Ovary (tissue), 7 donors: ENCODE measurements at regions not wholly inside any gene's neighbourhood (a gene's known extent, or its start where the extent isn't known, plus 50 kb on each side); places are given as distances from the start of the nearest gene placed in this dataset.

Source experiments
- DNase-seq, 5 donors: peaks; one replicate each; pipeline ENCODE4 v3.0.0-alpha.2; 2019 to 2020
- H3K27ac ChIP-seq, 2 donors: fragments of 200-600 bp; one replicate each; pipeline versions ENCODE4 v1.5.1 to v1.8.0; 2019 to 2022
- H3K27me3 ChIP-seq: fragments of 200-600 bp; one replicate; pipeline ENCODE4 v1.8.0; 2022
- H3K36me3 ChIP-seq: fragments of 200-600 bp; sonication (generic); one replicate; pipeline ENCODE4 v1.5.1; 2019
- H3K4me1 ChIP-seq: one replicate; pipeline ENCODE4 v1.8.1; 2013; ENCODE audit warnings: mild to moderate bottlenecking, moderate library complexity; ENCODE audit not compliant: insufficient read depth
- H3K4me3 ChIP-seq: fragments of 200-600 bp; sonication (generic); one replicate; pipeline ENCODE4 v1.5.1; 2017
- H3K9me3 ChIP-seq, 2 donors: fragments of 200-600 bp in 1 of 2; sonication (generic) in 1 of 2; one replicate each; pipeline versions ENCODE4 v1.5.1 to v1.8.1; 2013 to 2019; ENCODE audit warnings: mild to moderate bottlenecking in 1 of 2, moderate library complexity in 1 of 2
- EP300 ChIP-seq: sonication (generic); formaldehyde crosslinking; IDR thresholded peaks from one replicate; pipeline ENCODE4 v1.6.1; 2017; ENCODE audit warnings: antibody characterized with exemption
- POLR2A ChIP-seq: fragments of 450-650 bp; IDR thresholded peaks from one replicate; pipeline ENCODE4 v1.6.1; 2017; ENCODE audit warnings: antibody characterized with exemption, mild to moderate bottlenecking, moderate library complexity
- whole genome bisulfite sequencing, 3 donors: extraction: QIAGEN DNeasy Blood & Tissue Kit in 1 of 3; methylation state at CpG; one replicate each; pipeline versions ENCODE4 v1.1.5 to v1.1.7; 2013 to 2017; 5-methylcytosine and 5-hydroxymethylcytosine counted together
- intact Hi-C, 4 donors: fragments of 100-400 bp; cut with DNase I; formaldehyde crosslinking; loops; one replicate each; pipeline versions ENCODE4 v1.11.0 to v1.15.1; 2022 to 2023
- TF ChIP-seq, protein P1 (sequence below), 3 donors: fragments of 450-650 bp in 2 of 3; fragments of 200-600 bp in 1 of 3; IDR thresholded peaks; one replicate each; pipeline versions ENCODE4 v1.5.1 to v1.8.0; 2016 to 2022; ENCODE audit warnings: antibody characterized with exemption in 3 of 3, mild to moderate bottlenecking in 1 of 3
- donor health status: DM: no; HTN: no; CAD: no; lungs with moderate emphysema.
- donor health status: DM: no; HTN: no; CAD: no.
- donor health status: Bipolar disorder and iron deficiency.
- donor health status: DM: no; HTN: no; CAD: no.
- donor health status: DM: yes; HTN: yes; CAD: no.

DNA sequence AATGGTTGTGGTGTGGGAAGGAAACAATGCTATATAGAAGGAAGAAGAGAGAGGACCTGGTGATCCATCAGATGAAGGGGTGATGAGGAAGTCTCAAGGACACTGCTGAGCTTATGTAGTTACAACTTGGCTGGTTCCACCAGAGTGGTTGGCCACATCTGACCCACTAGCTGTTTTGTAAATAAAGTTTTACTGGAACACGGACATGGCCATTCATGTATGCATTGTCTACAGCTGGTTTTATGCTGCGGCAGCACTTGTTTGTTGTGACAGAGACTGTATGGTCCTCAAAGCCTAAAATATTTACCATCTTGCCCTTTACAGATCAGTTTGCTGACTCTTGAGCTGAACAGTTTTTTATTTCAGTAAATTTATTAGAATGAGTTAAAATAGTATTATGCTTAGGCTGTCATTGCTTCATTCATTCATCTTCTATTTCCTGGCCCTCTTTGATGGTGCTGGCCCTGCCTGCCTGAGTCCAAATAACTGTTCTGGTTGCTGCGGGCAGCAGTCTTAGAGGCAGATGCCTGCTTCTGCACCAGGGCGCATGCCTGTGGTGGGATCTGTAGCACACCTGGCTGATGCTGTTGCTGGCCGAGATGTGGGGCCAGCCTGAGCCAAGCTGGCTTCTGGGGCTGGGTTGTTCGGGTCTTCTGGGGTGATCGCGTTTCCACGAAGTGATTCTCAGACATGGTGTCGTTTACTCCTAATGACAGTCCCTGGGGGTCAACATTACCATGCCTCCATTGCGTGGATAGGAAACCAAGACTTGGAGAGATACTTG lies 61.4 kb upstream of the WNT4 start:
- no peak overlapping the region for H3K4me3 ChIP-seq
- H3K9me3 ChIP-seq, result no peaks in the 10 kb centered on the region
- intact Hi-C loops, result no loop called here
- H3K36me3 ChIP-seq, result no peaks in the 10 kb centered on the region
- WGBS, 3 donors, result 77 to 83% (median 80%) methylated on average over 11 of the region's 11 CpGs
- H3K27ac ChIP-seq, result no peak overlapping the region
- no peak for TF ChIP-seq POLR2A
- TF ChIP-seq, protein P1, sequence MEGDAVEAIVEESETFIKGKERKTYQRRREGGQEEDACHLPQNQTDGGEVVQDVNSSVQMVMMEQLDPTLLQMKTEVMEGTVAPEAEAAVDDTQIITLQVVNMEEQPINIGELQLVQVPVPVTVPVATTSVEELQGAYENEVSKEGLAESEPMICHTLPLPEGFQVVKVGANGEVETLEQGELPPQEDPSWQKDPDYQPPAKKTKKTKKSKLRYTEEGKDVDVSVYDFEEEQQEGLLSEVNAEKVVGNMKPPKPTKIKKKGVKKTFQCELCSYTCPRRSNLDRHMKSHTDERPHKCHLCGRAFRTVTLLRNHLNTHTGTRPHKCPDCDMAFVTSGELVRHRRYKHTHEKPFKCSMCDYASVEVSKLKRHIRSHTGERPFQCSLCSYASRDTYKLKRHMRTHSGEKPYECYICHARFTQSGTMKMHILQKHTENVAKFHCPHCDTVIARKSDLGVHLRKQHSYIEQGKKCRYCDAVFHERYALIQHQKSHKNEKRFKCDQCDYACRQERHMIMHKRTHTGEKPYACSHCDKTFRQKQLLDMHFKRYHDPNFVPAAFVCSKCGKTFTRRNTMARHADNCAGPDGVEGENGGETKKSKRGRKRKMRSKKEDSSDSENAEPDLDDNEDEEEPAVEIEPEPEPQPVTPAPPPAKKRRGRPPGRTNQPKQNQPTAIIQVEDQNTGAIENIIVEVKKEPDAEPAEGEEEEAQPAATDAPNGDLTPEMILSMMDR (IDR thresholded peaks at IDR 0.05), result no peak
- no peak for TF ChIP-seq EP300
- H3K4me1 ChIP-seq, result no peaks in the 10 kb centered on the region
- no peaks in the 10 kb centered on the region for H3K27me3 ChIP-seq
- DNase-seq, result no peak

DNA sequence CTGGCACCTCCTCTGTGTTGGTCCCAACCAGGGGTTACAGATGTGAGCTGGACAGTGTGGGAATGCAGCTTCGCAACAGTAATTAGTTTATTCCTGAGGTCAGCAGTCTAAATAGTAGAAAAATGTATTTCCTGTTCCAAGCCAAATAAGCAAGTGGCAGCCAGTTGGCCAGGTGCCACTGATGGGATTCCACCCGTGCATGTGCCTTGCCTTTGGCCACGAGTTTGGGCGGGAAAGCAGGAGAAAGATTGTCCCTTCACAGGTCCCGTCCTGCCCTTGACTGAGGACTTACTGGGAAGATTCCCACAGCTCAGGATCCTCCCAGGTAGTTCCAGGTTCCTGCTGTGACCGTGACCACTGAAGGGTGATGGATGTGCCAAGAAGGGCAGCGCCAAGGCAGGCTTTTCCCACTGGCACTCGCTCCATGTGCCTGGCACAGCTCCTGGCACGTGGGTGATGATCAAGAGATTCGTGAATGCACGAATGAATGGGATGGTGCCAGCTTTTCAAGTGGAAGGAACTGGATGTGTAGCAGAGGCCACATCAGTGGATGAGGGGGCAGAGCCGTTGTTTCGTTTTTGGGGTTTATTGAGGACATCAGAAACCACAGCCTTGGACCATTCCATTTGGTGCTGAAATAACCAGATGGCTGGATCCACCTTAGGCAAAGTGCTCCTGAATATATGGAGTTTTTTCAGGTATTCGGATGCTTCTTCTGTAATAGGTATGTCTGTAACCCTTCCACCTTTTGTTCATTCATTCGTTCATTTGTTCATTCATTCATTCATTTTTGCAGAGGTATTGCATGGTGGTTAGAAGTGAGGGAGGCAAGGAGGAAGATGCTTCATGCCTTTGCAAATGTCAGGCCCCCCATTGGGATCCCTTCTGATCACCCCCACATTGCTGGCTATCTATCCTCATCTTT lies 62.4 kb upstream of the WNT4 start:
- TF ChIP-seq EP300, result no peak
- no peak for TF ChIP-seq POLR2A
- TF ChIP-seq, protein P1 (IDR thresholded peaks at IDR 0.05), result no peak
- 40 to 49% (median 47%) methylated on average over 15 of the region's 15 CpGs for WGBS, 3 donors
- intact Hi-C loops, result no loop called here

DNA sequence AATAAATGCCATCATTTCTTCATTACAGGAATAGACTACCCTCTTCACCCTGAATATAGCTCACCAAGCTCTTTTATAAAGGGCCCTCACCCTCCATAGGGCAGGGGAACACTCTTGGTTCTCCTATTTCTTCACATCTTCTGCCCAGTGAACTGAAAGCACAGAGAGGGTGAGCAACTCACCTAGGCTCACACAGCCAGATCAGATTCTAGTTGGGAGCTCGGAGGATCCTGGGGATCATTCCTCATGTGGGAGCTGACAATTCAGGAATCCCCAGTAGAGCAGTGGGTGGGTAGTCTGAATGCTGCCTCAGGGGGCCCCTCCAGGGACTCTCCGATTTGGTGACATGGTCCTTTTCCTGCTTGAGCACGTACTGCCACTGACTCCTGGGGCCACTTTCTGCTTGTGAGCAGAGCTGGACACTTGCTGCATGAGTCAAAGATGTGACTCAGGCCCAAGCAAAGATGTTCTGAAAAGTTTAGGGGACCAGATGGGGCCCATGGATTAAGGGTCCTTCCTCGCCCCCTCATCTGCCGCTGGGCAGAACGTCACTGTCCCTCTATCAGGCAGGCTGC lies 63.7 kb upstream of the WNT4 start:
- no peak for DNase-seq
- H3K27me3 ChIP-seq, result no peaks in the 10 kb centered on the region
- TF ChIP-seq EP300, result no peak
- TF ChIP-seq, protein P1 (IDR thresholded peaks at IDR 0.05), result no peak
- TF ChIP-seq POLR2A, result no peak
- no peak overlapping the region for H3K27ac ChIP-seq
- intact Hi-C loops, result no loop called here
- H3K9me3 ChIP-seq, result no peaks in the 10 kb centered on the region
- no peaks in the 10 kb centered on the region for H3K36me3 ChIP-seq
- H3K4me1 ChIP-seq, result no peaks in the 10 kb centered on the region
- WGBS, 3 donors, result 84 to 95% (median 88%) methylated on average over 6 of the region's 6 CpGs
- H3K4me3 ChIP-seq, result no peak overlapping the region

More for the DNA sequence above, 62.4 kb upstream of the WNT4 start:
- Histone ChIP-seq H3K27me3 (no peaks in the 10 kb centered on the region), H3K27ac (no peak overlapping the region), H3K4me3 (no peak overlapping the region), H3K4me1 (no peaks in the 10 kb centered on the region), H3K9me3 (no peaks in the 10 kb centered on the region), H3K36me3 (no peaks in the 10 kb centered on the region)
- peak in 2 of 5 donors; percentile 21 to 59 for DNase-seq

DNA sequence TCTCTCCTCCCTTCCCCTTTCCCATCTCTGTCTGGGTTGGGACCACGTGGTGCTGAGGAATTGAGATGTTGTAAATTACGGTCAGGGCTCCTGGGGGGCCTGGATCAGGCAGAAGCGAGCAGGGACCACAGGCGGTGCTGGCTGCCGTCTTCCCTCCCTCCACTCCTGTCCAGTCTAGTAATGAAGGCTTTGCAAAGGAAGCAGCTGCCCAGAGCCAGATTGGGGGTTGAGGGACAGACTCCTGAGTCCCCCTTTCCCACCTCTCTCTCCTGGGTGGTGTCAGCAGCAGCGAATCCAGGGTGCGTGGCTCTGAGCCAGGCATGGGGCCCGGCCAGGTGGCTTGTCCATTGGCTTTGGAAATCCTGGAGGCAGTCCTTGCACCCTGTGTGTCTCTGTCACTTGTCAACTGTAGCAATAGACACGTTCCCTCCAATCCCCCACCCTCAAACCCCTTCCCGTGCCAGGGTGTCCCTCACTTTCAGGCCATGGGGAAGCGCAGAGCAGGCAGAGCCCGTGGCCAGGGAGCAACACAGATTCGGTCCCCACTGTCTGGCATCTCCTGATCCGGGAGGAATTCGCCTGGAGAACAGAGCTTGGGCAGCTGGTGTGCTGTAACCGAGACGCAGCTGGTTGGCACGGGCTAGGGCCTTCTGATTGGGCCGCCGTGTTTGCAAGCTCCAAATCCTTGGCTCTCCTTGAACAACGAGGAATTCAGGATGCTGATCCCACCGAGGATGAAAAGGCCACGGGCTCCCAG lies 64.8 kb upstream of the WNT4 start:
- no peaks in the 10 kb centered on the region for H3K9me3 ChIP-seq
- H3K4me3 ChIP-seq, result no peak overlapping the region
- no peaks in the 10 kb centered on the region for H3K27me3 ChIP-seq
- no peak overlapping the region for H3K27ac ChIP-seq
- whole genome bisulfite sequencing, 3 donors, result 28 to 38% (median 30%) methylated on average over 23 of the region's 23 CpGs
- DNase-seq, result no peak
- intact Hi-C loops, result no loop called here
- no peaks in the 10 kb centered on the region for H3K36me3 ChIP-seq
- TF ChIP-seq, protein P1 (IDR thresholded peaks at IDR 0.05), result no peak
- TF ChIP-seq POLR2A, result no peak
- no peak for TF ChIP-seq EP300
- H3K4me1 ChIP-seq, result no peaks in the 10 kb centered on the region
